OCI-LY3 (cell line): ENCODE measurements at regions not wholly inside any gene's neighbourhood (a gene's known extent, or its start where the extent isn't known, plus 50 kb on each side); places are given as distances from the start of the nearest gene placed in this dataset.

Experiments used
- EZH2phosphoT487 ChIP-seq: fragments of 200-600 bp; shearing (Covaris generic); IDR thresholded peaks from 2 replicates; pipeline ENCODE4 v1.6.1; 2018; ENCODE audit warnings: antibody characterized with exemption, mixed run types, low read depth
- TF ChIP-seq, protein P1 (sequence below): fragments of 200-600, 300-600 bp; sonication (generic); IDR thresholded peaks from 2 replicates; pipeline ENCODE4 v1.5.1; 2014; ENCODE audit warnings: antibody characterized with exemption, low read length, low read depth

- TF ChIP-seq, protein P1, sequence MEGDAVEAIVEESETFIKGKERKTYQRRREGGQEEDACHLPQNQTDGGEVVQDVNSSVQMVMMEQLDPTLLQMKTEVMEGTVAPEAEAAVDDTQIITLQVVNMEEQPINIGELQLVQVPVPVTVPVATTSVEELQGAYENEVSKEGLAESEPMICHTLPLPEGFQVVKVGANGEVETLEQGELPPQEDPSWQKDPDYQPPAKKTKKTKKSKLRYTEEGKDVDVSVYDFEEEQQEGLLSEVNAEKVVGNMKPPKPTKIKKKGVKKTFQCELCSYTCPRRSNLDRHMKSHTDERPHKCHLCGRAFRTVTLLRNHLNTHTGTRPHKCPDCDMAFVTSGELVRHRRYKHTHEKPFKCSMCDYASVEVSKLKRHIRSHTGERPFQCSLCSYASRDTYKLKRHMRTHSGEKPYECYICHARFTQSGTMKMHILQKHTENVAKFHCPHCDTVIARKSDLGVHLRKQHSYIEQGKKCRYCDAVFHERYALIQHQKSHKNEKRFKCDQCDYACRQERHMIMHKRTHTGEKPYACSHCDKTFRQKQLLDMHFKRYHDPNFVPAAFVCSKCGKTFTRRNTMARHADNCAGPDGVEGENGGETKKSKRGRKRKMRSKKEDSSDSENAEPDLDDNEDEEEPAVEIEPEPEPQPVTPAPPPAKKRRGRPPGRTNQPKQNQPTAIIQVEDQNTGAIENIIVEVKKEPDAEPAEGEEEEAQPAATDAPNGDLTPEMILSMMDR, result no peak
- no peak for TF ChIP-seq EZH2phosphoT487
Observed at GRCh38 chr2:67502346-67503065, 105.4 kb downstream of the ETAA1 start.
